ENCODE measurements at regions not wholly inside any gene's neighbourhood (a gene's known extent, or its start where the extent isn't known, plus 50 kb on each side); places are given as distances from the start of the nearest gene placed in this dataset.

DNA sequence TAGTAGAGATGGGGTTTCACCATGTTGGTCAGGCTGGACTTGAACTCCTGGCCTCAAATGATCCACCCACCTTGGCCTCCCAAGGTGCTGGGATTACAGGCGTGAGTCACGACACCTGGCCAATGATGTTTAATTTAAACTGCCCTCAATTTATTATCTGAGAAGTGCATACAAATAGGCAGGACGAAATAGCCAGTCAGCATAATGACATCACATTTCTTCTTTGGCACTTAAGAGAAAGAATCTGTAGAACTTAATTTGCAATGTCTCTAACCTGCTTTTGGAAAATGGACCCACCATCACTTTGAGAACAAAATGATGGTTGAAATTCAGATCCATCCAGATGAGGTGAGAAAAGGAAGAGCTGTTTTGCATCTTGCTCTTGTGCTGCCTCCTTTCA is 52.5 kb upstream of the ZNF608 start:
- TF ChIP-seq CTCF (IDR thresholded peaks at IDR 0.05) (no peak), EP300 (IDR thresholded peaks at IDR 0.05) (no peak)

Data from sigmoid colon (tissue), 4 donors.